GM12865 (cell line): ENCODE measurements at regions not wholly inside any gene's neighbourhood (a gene's known extent, or its start where the extent isn't known, plus 50 kb on each side); places are given as distances from the start of the nearest gene placed in this dataset.

Source experiments
- DNase-seq: peaks from one replicate; pipeline ENCODE4 v3.0.0; 2010; ENCODE audit warnings: low read depth
- H3K4me3 ChIP-seq: 2 replicates; pipeline ENCODE4 v1.5.1; 2011; ENCODE audit warnings: mild to moderate bottlenecking, low read depth, low read length, control low read depth
- TF ChIP-seq, protein P1 (sequence below): IDR thresholded peaks from 2 replicates; pipeline ENCODE4 v1.5.1; 2011; ENCODE audit warnings: low read length, control low read depth, low read depth, inconsistent platforms; ENCODE audit not compliant: insufficient read depth; ENCODE audit errors: missing control alignments

DNA sequence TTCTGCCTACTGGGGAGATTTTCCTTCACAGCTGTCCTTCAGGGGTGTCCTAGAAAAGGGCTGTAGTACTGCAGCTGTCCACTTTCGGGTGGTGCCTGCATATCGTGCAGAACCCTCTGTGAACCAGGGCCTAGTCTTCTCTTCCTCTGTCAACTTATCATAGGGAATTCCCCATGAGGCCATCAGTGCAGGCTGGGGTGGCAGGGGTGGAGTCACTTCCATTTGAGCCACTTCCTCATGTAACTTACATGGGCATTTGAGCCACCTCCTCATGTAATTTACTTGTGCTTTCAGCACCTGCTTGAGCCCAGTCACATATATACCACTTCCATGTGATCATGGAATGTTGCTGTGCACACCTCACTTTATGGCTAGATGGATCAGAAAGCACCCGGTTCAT is 742.0 kb upstream of the RGMB start:
- H3K4me3 ChIP-seq = no peak overlapping the region
- peak; percentile 37 for DNase-seq
- TF ChIP-seq, protein P1, sequence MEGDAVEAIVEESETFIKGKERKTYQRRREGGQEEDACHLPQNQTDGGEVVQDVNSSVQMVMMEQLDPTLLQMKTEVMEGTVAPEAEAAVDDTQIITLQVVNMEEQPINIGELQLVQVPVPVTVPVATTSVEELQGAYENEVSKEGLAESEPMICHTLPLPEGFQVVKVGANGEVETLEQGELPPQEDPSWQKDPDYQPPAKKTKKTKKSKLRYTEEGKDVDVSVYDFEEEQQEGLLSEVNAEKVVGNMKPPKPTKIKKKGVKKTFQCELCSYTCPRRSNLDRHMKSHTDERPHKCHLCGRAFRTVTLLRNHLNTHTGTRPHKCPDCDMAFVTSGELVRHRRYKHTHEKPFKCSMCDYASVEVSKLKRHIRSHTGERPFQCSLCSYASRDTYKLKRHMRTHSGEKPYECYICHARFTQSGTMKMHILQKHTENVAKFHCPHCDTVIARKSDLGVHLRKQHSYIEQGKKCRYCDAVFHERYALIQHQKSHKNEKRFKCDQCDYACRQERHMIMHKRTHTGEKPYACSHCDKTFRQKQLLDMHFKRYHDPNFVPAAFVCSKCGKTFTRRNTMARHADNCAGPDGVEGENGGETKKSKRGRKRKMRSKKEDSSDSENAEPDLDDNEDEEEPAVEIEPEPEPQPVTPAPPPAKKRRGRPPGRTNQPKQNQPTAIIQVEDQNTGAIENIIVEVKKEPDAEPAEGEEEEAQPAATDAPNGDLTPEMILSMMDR = no peak

DNA sequence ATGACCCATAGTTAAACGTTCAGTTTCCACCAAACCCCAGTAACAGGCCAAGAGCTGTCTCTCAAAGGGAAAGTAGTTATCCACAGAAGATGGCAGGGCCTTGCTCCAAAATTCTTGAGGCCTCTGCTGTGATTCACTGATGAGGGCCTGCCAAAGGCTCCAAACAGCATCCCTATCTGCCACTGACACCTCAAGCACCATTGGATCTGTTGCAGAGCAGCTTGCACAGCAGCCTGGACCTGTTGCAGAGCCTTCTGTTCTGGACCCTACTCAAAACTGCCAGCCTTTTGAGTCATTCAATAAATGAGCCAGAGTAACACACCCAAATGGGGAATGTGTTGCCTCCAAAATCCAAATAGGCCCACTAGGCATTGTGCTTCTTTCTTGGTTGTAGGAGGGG is 741.5 kb upstream of the RGMB start:
- DNase-seq = no peak
- H3K4me3 ChIP-seq = no peak overlapping the region
- TF ChIP-seq, protein P1 = no peak

DNA sequence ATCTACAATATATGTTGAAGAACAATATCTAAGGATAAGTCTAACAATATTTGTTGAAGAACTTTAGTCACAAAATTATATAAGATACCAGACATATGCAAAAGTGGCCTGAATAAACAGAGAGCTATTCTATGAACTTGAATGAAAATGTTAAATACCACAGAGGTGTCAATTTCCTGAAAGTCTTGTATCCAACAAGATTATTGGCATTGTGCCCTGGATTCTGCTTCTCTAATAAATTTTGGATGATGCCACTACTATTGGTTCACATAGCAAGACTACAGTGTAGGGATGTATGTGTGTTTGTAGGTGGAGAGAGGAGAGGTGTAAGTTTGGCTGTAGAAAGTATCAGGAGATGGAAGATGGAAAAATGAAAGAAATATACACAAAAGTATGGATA is 731.8 kb upstream of the RGMB start:
- no peak overlapping the region for H3K4me3 ChIP-seq
- TF ChIP-seq, protein P1 = no peak
- DNase-seq = no peak

DNA sequence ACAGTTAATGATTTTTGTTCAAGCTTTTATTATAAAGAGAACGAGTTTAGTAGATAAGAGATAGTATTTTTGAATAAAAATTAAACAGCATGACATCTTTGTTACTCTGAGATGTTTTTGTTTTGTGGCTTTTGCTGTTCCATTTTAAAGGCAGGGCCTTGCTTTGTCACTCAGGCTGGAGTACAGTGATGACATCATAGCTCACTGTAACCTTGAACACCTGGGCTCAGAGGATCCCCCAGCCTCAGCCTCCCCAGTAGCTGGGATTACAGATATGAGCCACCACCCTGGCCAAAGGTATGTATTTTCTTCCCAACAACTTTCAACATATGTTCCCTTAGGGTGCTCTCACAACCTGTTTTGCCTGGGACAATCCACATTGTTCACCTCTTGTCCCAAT is 730.9 kb upstream of the RGMB start:
- no peak for DNase-seq
- H3K4me3 ChIP-seq = no peak overlapping the region
- TF ChIP-seq, protein P1 = no peak

DNA sequence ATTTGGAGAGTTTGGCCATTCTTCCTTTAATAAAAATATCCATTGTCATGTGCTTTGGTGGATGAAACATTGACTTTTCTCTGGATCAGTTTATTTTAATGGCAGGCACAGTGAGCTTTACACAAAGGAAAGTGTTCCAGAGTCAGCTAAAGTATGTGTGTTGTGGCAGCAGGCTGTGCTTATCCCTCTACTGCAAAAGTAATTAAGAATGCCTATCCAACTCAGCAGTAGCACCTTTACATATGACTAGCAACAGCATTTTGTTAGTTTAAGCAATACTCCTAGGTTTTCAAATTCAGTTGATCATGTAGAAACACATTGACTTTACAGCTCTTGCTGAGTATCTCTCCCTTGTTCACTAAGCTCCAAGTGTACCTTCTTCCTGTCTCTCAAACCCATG is 730.5 kb upstream of the RGMB start:
- TF ChIP-seq, protein P1 = no peak
- DNase-seq = no peak
- no peak overlapping the region for H3K4me3 ChIP-seq

DNA sequence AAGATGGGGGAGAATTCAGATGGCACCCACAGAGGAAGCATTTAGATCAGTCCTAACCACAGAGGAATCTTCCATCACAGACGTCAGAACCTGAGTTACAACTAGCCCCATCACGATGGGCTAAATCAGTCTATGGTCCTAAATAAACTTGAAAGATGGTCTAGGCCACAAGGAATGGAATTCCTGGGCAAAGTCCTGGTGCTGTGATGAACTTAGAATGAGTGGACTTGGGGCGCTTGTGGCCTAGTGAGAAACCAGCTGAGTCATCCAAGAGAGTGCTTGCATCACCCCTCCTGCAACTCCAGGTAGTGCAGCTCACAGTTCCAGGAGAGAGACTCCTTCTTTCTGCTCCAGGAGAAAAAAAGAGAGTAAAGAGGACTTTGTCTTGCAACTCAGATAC is 722.9 kb upstream of the RGMB start:
- no peak overlapping the region for H3K4me3 ChIP-seq
- TF ChIP-seq, protein P1 = no peak
- DNase-seq = no peak

DNA sequence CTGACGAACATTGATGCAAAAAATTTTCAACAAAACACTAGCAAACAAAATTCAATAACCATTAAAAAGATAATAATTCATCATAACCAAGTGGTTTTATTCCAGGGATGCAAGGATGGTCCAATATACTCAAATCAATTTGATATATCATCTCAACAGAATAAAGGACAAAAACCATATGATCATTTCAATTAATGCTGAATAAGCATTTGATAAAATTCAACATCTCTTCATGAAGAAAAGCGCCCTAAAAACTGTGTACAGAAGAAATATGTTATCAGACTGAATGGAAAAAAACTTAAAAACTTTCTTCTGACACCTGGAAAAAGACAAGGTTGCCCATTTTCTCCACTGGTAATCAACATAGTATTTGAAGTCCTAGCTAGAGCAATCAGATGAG is 720.3 kb upstream of the RGMB start:
- H3K4me3 ChIP-seq = no peak overlapping the region
- no peak for DNase-seq
- TF ChIP-seq, protein P1 = no peak
